Caco-2 (cell line): ENCODE measurements at regions not wholly inside any gene's neighbourhood (a gene's known extent, or its start where the extent isn't known, plus 50 kb on each side); places are given as distances from the start of the nearest gene placed in this dataset.

Source experiments
- BruUV-seq: library from RNA; stranded (reverse); fragments of 400-500 nt; replicated peaks from 2 replicates; lab custom pipeline; 2021; lab: Mats Ljungman, UMichigan
- CTCF ChIA-PET: fragments of 300-600 bp; sonication (Branson Sonifier 250); formaldehyde crosslinking; loops from one replicate; lab custom pipeline; 2022; ENCODE audit warnings: antibody characterized with exemption; lab: Charles Lee
- POLR2A ChIA-PET: fragments of 300-600 bp; sonication (Branson Sonifier 250); formaldehyde crosslinking; loops from one replicate; lab custom pipeline; 2022; ENCODE audit warnings: antibody characterized with exemption; lab: Charles Lee
- DNase-seq, 2 experiments: peaks; one replicate each; pipeline versions ENCODE4 v3.0.0 to v3.0.0-alpha.2; 2020 to 2022
- H3K27me3 ChIP-seq: replicated peaks from 2 replicates; pipeline ENCODE4 v1.6.0; 2011; ENCODE audit warnings: low read length; ENCODE audit not compliant: control insufficient read depth, insufficient read depth
- H3K36me3 ChIP-seq: 2 replicates; pipeline ENCODE4 v1.5.1; 2011; ENCODE audit warnings: low read length; ENCODE audit not compliant: control insufficient read depth, insufficient read depth
- H3K4me1 ChIP-seq: fragments of 250-450 bp; sonication (Bioruptor Pico); 2 replicates; pipeline ENCODE4 v1.5.1; 2020; ENCODE audit warnings: mild to moderate bottlenecking
- H3K4me3 ChIP-seq: 2 replicates; pipeline ENCODE4 v1.5.1; 2011; ENCODE audit warnings: low read depth, mild to moderate bottlenecking, control low read depth, low read length
- H3K9me3 ChIP-seq: fragments of 250-450 bp; sonication (Bioruptor Pico); 2 replicates; pipeline ENCODE4 v1.5.1; 2020; ENCODE audit warnings: mild to moderate bottlenecking, moderate library complexity
- H3K27ac Mint-ChIP-seq: one replicate; pipeline ENCODE4 v1.8.0; 2022; ENCODE audit warnings: mixed read lengths; ENCODE audit not compliant: unreplicated experiment
- H3K27me3 Mint-ChIP-seq: one replicate; pipeline ENCODE4 v1.8.0; 2022; ENCODE audit warnings: mixed read lengths; ENCODE audit not compliant: insufficient read depth, unreplicated experiment
- H3K36me3 Mint-ChIP-seq: one replicate; pipeline ENCODE4 v1.8.0; 2022; ENCODE audit warnings: mild to moderate bottlenecking, mixed read lengths; ENCODE audit not compliant: insufficient read depth, unreplicated experiment
- H3K4me1 Mint-ChIP-seq: one replicate; pipeline ENCODE4 v1.8.0; 2022; ENCODE audit warnings: low read depth, mixed read lengths; ENCODE audit not compliant: unreplicated experiment
- H3K4me3 Mint-ChIP-seq: one replicate; pipeline ENCODE4 v1.8.0; 2022; ENCODE audit warnings: mild to moderate bottlenecking, moderate library complexity, mixed read lengths; ENCODE audit not compliant: unreplicated experiment
- H3K9me3 Mint-ChIP-seq: one replicate; pipeline ENCODE4 v1.8.0; 2022; ENCODE audit warnings: mixed read lengths; ENCODE audit not compliant: unreplicated experiment
- CTCF ChIP-seq, 2 experiments: fragments of 200-600 bp in 1 of 2; IDR thresholded peaks; 1 replicate in 1 of 2; 2 replicates in 1 of 2; pipeline versions ENCODE4 v1.5.1 to v1.8.0; 2011 to 2022; ENCODE audit warnings: antibody characterized with exemption in 1 of 2, control low read depth in 1 of 2, inconsistent platforms in 1 of 2, low read depth in 1 of 2, low read length in 1 of 2, mild to moderate bottlenecking in 1 of 2, moderate library complexity in 1 of 2; ENCODE audit not compliant: insufficient read depth in 1 of 2, severe bottlenecking in 1 of 2, unreplicated experiment in 1 of 2
- intact Hi-C: fragments of 100-400 bp; cut with micrococcal nuclease; formaldehyde crosslinking; loops from one replicate; pipeline ENCODE4 v1.10.0; 2022; ENCODE audit not compliant: unreplicated experiment

- Mint-ChIP-seq H3K36me3 (no peaks in the 10 kb centered on the region), H3K4me3 (no peak overlapping the region), H3K27ac (no peak overlapping the region), H3K4me1 (no peaks in the 10 kb centered on the region), H3K27me3 (peaks cover 12% of the 10 kb centered on the region), H3K9me3 (no peaks in the 10 kb centered on the region)
- H3K4me3 ChIP-seq = no peak overlapping the region
- H3K27me3 ChIP-seq = 0 out of 2 replicates have a peak, but pooled peaks cover 1% of the 10 kb centered on the region
- TF ChIP-seq CTCF (IDR thresholded peaks at IDR 0.05; ENCODE audit: insufficient read depth in 1 of 2, low read depth in 1 of 2, low read length in 1 of 2, severe bottlenecking in 1 of 2, unreplicated experiment in 1 of 2) = no peak
- POLR2A ChIA-PET = no interaction called here
- H3K9me3 ChIP-seq = no peaks in the 10 kb centered on the region
- CTCF ChIA-PET = interaction anchor here (0.7 to 1.2 kb wide), 2 partner anchors 85 to 89 kb away, joined by 3 to 5 read pairs; no protein-coding TSS in a partner anchor
- BruUV-seq = no TSS peak
- no peaks in the 10 kb centered on the region for H3K36me3 ChIP-seq
- DNase-seq = no peak
- H3K4me1 ChIP-seq = no peaks in the 10 kb centered on the region
- intact Hi-C loops = no loop called here
These were observed 75.2 kb upstream of the TP53I11 start for GRCh38 chr11:45025716-45026492.

GRCh38 chr11:45026835-45027234 is 76.2 kb upstream of the TP53I11 start:
- intact Hi-C loops = no loop called here
- BruUV-seq = no TSS peak
- Histone ChIP-seq H3K4me1 (no peaks in the 10 kb centered on the region), H3K4me3 (no peak overlapping the region), H3K36me3 (no peaks in the 10 kb centered on the region), H3K9me3 (no peaks in the 10 kb centered on the region), H3K27me3 (0 out of 2 replicates have a peak, but pooled peaks cover 1% of the 10 kb centered on the region)
- H3K4me3 Mint-ChIP-seq = no peak overlapping the region
- no peak for TF ChIP-seq CTCF (IDR thresholded peaks at IDR 0.05; ENCODE audit: insufficient read depth in 1 of 2, low read depth in 1 of 2, low read length in 1 of 2, severe bottlenecking in 1 of 2, unreplicated experiment in 1 of 2)
- no peaks in the 10 kb centered on the region for H3K9me3 Mint-ChIP-seq
- H3K27me3 Mint-ChIP-seq = peaks cover 11% of the 10 kb centered on the region
- POLR2A ChIA-PET = no interaction called here
- CTCF ChIA-PET = interaction anchor here (1.2 kb wide), 1 partner anchor 90 kb away, joined by 5 read pairs; no protein-coding TSS in a partner anchor
- no peak for DNase-seq
- no peaks in the 10 kb centered on the region for H3K4me1 Mint-ChIP-seq
- no peaks in the 10 kb centered on the region for H3K36me3 Mint-ChIP-seq
- H3K27ac Mint-ChIP-seq = no peak overlapping the region

GRCh38 chr11:45027312-45027711 is 76.6 kb upstream of the TP53I11 start:
- Mint-ChIP-seq H3K9me3 (no peaks in the 10 kb centered on the region), H3K4me3 (no peak overlapping the region), H3K4me1 (no peaks in the 10 kb centered on the region), H3K27me3 (peaks cover 11% of the 10 kb centered on the region), H3K27ac (no peak overlapping the region), H3K36me3 (no peaks in the 10 kb centered on the region)
- no peak for DNase-seq
- ChIA-PET POLR2A (no interaction called here), CTCF (no interaction called here)
- no TSS peak for BruUV-seq
- TF ChIP-seq CTCF (IDR thresholded peaks at IDR 0.05; ENCODE audit: insufficient read depth in 1 of 2, low read depth in 1 of 2, low read length in 1 of 2, severe bottlenecking in 1 of 2, unreplicated experiment in 1 of 2) = no peak
- intact Hi-C loops = no loop called here
- no peak overlapping the region for H3K4me3 ChIP-seq
- H3K9me3 ChIP-seq = no peaks in the 10 kb centered on the region
- H3K27me3 ChIP-seq = 0 out of 2 replicates have a peak, but pooled peaks cover 1% of the 10 kb centered on the region
- no peaks in the 10 kb centered on the region for H3K4me1 ChIP-seq
- no peaks in the 10 kb centered on the region for H3K36me3 ChIP-seq
